Thoracic aorta (tissue), 2 donors: ENCODE measurements at regions not wholly inside any gene's neighbourhood (a gene's known extent, or its start where the extent isn't known, plus 50 kb on each side); places are given as distances from the start of the nearest gene placed in this dataset.
"Not testable (repeated sequence)": the region's sequence is repeated elsewhere in the genome, so short reads cannot be mapped to it uniquely, and the experiment has no call there.

ENCODE experiments used
- ATAC-seq: fragments of 150-250 bp; one replicate; pipeline ENCODE4 v1.8.0; 2017; ENCODE audit warnings: low read depth; ENCODE audit not compliant: insufficient number of reproducible peaks, low FRiP score
- DNase-seq: peaks from one replicate; pipeline ENCODE4 v3.0.0-alpha.2; 2020; ENCODE audit warnings: low spot score
- H3K27ac ChIP-seq, 2 donors: fragments of 200-600 bp; sonication (generic); 1 replicate in 1 of 2; 2 replicates in 1 of 2; pipeline ENCODE4 v1.5.1; 2016; ENCODE audit warnings: mild to moderate bottlenecking in 2 of 2, moderate library complexity in 2 of 2
- H3K27me3 ChIP-seq: fragments of 200-600 bp; sonication (generic); replicated peaks from 2 replicates; pipeline ENCODE4 v1.6.0; 2016; ENCODE audit warnings: mild to moderate bottlenecking; ENCODE audit not compliant: insufficient read depth
- H3K36me3 ChIP-seq: fragments of 200-600 bp; sonication (generic); one replicate; pipeline ENCODE4 v1.5.1; 2016
- H3K4me1 ChIP-seq, 2 donors: fragments of 200-600 bp; sonication (generic); 1 replicate in 1 of 2; 2 replicates in 1 of 2; pipeline versions ENCODE4 v1.5.1 to v1.6.0; 2016; ENCODE audit warnings: low read depth in 2 of 2, mild to moderate bottlenecking in 1 of 2; ENCODE audit not compliant: control insufficient read depth in 1 of 2
- H3K4me3 ChIP-seq: fragments of 200-600 bp; sonication (generic); 2 replicates; pipeline ENCODE4 v1.5.1; 2016; ENCODE audit warnings: mild to moderate bottlenecking
- H3K9me3 ChIP-seq: fragments of 200-600 bp; sonication (generic); 2 replicates; pipeline ENCODE4 v1.5.1; 2016
- TF ChIP-seq, protein P1 (sequence below): fragments of 200-600 bp; sonication (generic); IDR thresholded peaks from one replicate; pipeline ENCODE4 v1.5.1; 2019; ENCODE audit warnings: antibody characterized with exemption

DNA sequence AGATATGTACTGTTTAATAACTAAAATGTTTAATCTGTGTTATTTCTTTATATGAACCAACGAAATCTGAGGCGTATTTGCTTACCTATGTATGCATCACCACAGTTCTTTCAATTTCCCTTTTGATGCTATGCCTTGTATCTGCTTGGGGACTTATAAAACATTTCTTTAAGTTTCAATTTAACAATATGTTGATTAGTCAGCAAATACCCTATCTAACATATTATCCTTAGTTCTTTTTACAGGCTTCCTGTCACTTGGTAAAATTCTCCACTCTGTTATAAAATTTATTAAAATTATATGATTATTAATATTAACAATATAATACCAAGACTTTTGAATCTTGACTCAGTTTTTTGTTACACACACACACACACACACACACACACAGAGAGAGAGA is 174.3 kb downstream of the CPS1 start:
- Histone ChIP-seq H3K27ac (no peak overlapping the region), H3K27me3 (no peaks in the 10 kb centered on the region), H3K36me3 (no peaks in the 10 kb centered on the region), H3K9me3 (no peaks in the 10 kb centered on the region), H3K4me1 (no peaks in the 10 kb centered on the region), H3K4me3 (no peak overlapping the region)
- ATAC-seq (no peak), DNase-seq (no peak)
- TF ChIP-seq, protein P1, sequence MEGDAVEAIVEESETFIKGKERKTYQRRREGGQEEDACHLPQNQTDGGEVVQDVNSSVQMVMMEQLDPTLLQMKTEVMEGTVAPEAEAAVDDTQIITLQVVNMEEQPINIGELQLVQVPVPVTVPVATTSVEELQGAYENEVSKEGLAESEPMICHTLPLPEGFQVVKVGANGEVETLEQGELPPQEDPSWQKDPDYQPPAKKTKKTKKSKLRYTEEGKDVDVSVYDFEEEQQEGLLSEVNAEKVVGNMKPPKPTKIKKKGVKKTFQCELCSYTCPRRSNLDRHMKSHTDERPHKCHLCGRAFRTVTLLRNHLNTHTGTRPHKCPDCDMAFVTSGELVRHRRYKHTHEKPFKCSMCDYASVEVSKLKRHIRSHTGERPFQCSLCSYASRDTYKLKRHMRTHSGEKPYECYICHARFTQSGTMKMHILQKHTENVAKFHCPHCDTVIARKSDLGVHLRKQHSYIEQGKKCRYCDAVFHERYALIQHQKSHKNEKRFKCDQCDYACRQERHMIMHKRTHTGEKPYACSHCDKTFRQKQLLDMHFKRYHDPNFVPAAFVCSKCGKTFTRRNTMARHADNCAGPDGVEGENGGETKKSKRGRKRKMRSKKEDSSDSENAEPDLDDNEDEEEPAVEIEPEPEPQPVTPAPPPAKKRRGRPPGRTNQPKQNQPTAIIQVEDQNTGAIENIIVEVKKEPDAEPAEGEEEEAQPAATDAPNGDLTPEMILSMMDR = no peak

DNA sequence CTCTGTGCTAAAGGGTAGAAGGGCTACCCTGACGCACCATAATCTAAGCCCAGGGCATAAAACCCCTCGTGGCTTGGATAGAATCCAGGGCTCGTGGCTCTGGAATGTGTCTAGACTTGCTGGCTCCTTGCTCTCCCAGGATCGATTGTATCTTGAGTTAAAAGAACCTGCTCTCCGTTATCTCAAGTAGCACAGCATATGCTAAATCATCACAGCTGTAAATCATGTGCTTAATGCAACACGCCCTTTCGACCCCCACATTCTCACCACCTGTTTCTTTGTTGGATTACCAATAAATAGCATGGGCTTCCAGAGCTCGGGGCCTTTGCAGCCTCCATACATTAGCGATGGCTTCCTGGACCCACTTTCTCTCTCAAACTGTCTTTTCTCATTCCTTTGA is 190.4 kb downstream of the CPS1 start:
- not testable (repeated sequence) for H3K9me3 ChIP-seq, H3K4me3 ChIP-seq, H3K4me1 ChIP-seq, DNase-seq, H3K36me3 ChIP-seq, H3K27me3 ChIP-seq, ATAC-seq, H3K27ac ChIP-seq

DNA sequence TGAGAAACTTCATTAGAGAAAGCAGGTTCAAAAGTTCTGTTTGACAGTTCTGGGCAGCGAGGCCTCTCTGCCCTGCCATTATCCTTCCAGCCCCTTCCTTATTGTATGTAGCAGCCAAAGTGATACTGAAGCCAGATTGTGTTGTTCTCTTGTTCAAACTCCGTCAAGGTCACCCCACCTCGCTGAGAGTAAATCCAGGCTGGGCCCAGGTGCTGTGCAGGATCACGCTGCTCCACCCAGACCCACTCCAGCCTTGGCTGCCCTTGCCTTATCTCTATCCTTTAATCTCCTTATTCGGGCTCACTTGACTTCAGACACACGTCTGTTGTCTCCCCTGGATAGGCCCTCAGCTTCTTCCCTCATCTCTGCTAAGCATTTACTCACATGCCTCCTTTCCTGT is 196.1 kb downstream of the CPS1 start:
- no peaks in the 10 kb centered on the region for H3K36me3 ChIP-seq
- no peaks in the 10 kb centered on the region for H3K27me3 ChIP-seq
- TF ChIP-seq, protein P1 = no peak
- no peak overlapping the region for H3K27ac ChIP-seq
- no peaks in the 10 kb centered on the region for H3K4me1 ChIP-seq
- DNase-seq = no peak
- H3K4me3 ChIP-seq = no peak overlapping the region
- ATAC-seq = no peak
- no peaks in the 10 kb centered on the region for H3K9me3 ChIP-seq

DNA sequence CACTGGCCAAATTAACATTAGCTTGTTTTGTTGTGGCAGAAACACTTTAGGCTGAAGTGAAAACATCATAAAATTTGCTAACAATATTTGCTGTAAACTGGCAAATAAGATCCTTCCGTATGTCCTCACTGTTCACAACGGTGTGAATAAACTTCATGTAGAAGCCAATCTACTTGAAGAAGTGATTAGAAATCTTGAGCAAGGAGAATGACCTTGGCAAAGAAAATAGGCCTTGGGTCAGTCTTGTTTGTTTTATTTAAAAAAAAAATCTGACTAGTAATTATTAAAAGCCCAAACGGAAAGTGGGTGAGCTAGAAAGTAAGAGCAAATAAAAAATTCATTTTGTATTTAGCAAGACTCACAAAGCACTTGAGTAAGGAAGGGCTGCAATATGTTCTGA is 197.0 kb downstream of the CPS1 start:
- ATAC-seq (no peak), DNase-seq (no peak)
- H3K4me1 ChIP-seq = no peaks in the 10 kb centered on the region
- no peaks in the 10 kb centered on the region for H3K36me3 ChIP-seq
- TF ChIP-seq, protein P1 = no peak
- no peak overlapping the region for H3K27ac ChIP-seq
- no peaks in the 10 kb centered on the region for H3K9me3 ChIP-seq
- no peak overlapping the region for H3K4me3 ChIP-seq
- no peaks in the 10 kb centered on the region for H3K27me3 ChIP-seq

DNA sequence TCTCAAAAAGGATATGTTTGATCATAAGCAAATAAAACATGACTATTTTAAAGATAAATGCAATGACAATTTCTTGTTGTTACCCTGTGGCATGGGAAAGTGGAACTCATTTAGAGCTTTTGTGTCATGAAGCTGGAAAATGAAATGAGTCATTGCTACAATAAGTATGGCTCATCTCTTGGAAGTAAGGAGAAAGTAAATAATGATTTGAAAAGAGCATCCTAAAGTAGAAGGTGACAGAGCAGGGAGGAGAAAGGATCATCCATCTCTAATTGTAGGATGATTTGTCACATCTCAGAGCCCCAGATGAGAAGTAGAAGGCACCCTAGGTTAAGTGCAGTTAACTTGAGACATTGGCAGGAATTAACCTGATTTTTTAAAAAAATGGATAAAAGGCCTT is 200.5 kb downstream of the CPS1 start:
- DNase-seq = no peak
- no peak for ATAC-seq
- TF ChIP-seq, protein P1 = no peak
- Histone ChIP-seq H3K27me3 (no peaks in the 10 kb centered on the region), H3K36me3 (no peaks in the 10 kb centered on the region), H3K4me3 (no peak overlapping the region), H3K4me1 (no peaks in the 10 kb centered on the region), H3K9me3 (no peaks in the 10 kb centered on the region), H3K27ac (no peak overlapping the region)
